Liver (tissue), 8 donors: ENCODE measurements at regions not wholly inside any gene's neighbourhood (a gene's known extent, or its start where the extent isn't known, plus 50 kb on each side); places are given as distances from the start of the nearest gene placed in this dataset.

Experiments
- DNase-seq: peaks from one replicate; pipeline ENCODE4 v3.0.0-alpha.2; 2017; ENCODE audit warnings: low spot score
- H3K27ac ChIP-seq, 2 donors: one replicate each; pipeline ENCODE4 v1.7.0; 2013; ENCODE audit warnings: inconsistent platforms in 2 of 2, low read length in 2 of 2, control low read depth in 1 of 2, low read depth in 1 of 2, mild to moderate bottlenecking in 1 of 2
- H3K27me3 ChIP-seq, 4 donors: one replicate each; pipeline versions ENCODE4 v1.6.1 to v1.7.0; 2013; ENCODE audit warnings: low read length in 3 of 4, inconsistent platforms in 1 of 4, mild to moderate bottlenecking in 1 of 4, moderate library complexity in 1 of 4; ENCODE audit not compliant: control insufficient read depth in 4 of 4, insufficient read depth in 4 of 4
- H3K36me3 ChIP-seq, 4 donors: one replicate each; pipeline versions ENCODE4 v1.6.1 to v1.7.0; 2013; ENCODE audit warnings: low read length in 3 of 4, mild to moderate bottlenecking in 3 of 4, low read depth in 1 of 4, moderate library complexity in 1 of 4; ENCODE audit not compliant: control insufficient read depth in 4 of 4, insufficient read depth in 3 of 4
- H3K4me1 ChIP-seq, 4 donors: one replicate each; pipeline versions ENCODE4 v1.6.1 to v1.7.0; 2013; ENCODE audit warnings: low read length in 3 of 4, mild to moderate bottlenecking in 3 of 4, moderate library complexity in 1 of 4; ENCODE audit not compliant: control insufficient read depth in 4 of 4, insufficient read depth in 4 of 4
- H3K4me3 ChIP-seq, 3 donors: one replicate each; pipeline versions ENCODE4 v1.6.1 to v1.7.0; 2013; ENCODE audit warnings: low read length in 3 of 3, control low read depth in 1 of 3, low read depth in 1 of 3, mild to moderate bottlenecking in 1 of 3
- H3K9ac ChIP-seq, 2 donors: one replicate each; pipeline ENCODE4 v1.7.0; 2013; ENCODE audit warnings: low read length in 2 of 2, mild to moderate bottlenecking in 2 of 2, moderate library complexity in 2 of 2, control low read depth in 1 of 2, low read depth in 1 of 2
- H3K9me3 ChIP-seq, 4 donors: one replicate each; pipeline versions ENCODE4 v1.6.1 to v1.7.0; 2013; ENCODE audit warnings: low read length in 3 of 4; ENCODE audit not compliant: control insufficient read depth in 4 of 4
- ATF3 ChIP-seq: IDR thresholded peaks from 2 replicates; pipeline ENCODE4 v1.6.1; 2016; ENCODE audit warnings: antibody characterized with exemption
- EGR1 ChIP-seq, 2 donors: IDR thresholded peaks; 2 replicates each; pipeline ENCODE4 v1.6.1; 2016 to 2018; ENCODE audit warnings: antibody characterized with exemption in 2 of 2, low read depth in 2 of 2
- FOXA1 ChIP-seq: IDR thresholded peaks from 2 replicates; pipeline ENCODE4 v1.6.1; 2016; ENCODE audit warnings: antibody characterized with exemption
- FOXA2 ChIP-seq: IDR thresholded peaks from 2 replicates; pipeline ENCODE4 v1.6.1; 2016; ENCODE audit warnings: antibody characterized with exemption
- GABPA ChIP-seq, 2 donors: IDR thresholded peaks in 1 of 2; conservative IDR thresholded peaks in 1 of 2; 2 replicates each; pipeline ENCODE4 v1.6.1; 2016; ENCODE audit warnings: antibody characterized with exemption in 2 of 2, mild to moderate bottlenecking in 1 of 2, moderate library complexity in 1 of 2
- HNF4A ChIP-seq, 2 donors: conservative IDR thresholded peaks; 2 replicates each; pipeline ENCODE4 v1.6.1; 2016; ENCODE audit warnings: antibody characterized with exemption in 2 of 2, mild to moderate bottlenecking in 2 of 2
- HNF4G ChIP-seq: IDR thresholded peaks from 2 replicates; pipeline ENCODE4 v1.6.1; 2016; ENCODE audit warnings: antibody characterized with exemption
- JUND ChIP-seq, 2 donors: IDR thresholded peaks; 2 replicates each; pipeline ENCODE4 v1.6.1; 2016; ENCODE audit warnings: antibody characterized with exemption in 2 of 2
- NR2F2 ChIP-seq: IDR thresholded peaks from 2 replicates; pipeline ENCODE4 v1.6.1; 2016; ENCODE audit warnings: antibody characterized with exemption
- RAD21 ChIP-seq, 2 donors: IDR thresholded peaks; 2 replicates each; pipeline ENCODE4 v1.6.1; 2016; ENCODE audit warnings: antibody characterized with exemption in 2 of 2, mild to moderate bottlenecking in 2 of 2
- RXRA ChIP-seq, 2 donors: IDR thresholded peaks; 2 replicates each; pipeline ENCODE4 v1.6.1; 2017 to 2018; ENCODE audit warnings: antibody characterized with exemption in 2 of 2, mild to moderate bottlenecking in 1 of 2
- SP1 ChIP-seq: IDR thresholded peaks from 2 replicates; pipeline ENCODE4 v1.6.1; 2018; ENCODE audit warnings: antibody characterized with exemption, mild to moderate bottlenecking
- TAF1 ChIP-seq: conservative IDR thresholded peaks from 2 replicates; pipeline ENCODE4 v1.6.1; 2016; ENCODE audit warnings: antibody characterized with exemption, mild to moderate bottlenecking
- YY1 ChIP-seq: IDR thresholded peaks from 2 replicates; pipeline ENCODE4 v1.6.1; 2016; ENCODE audit warnings: antibody characterized with exemption, mild to moderate bottlenecking
- WGBS: extraction: QIAGEN DNeasy Blood & Tissue Kit; methylation state at CpG from one replicate; pipeline ENCODE4 v1.1.7; 2013; 5-methylcytosine and 5-hydroxymethylcytosine counted together
- TF ChIP-seq, protein P1 (sequence below): fragments of 150-350 bp; IDR thresholded peaks from 2 replicates; pipeline ENCODE4 v1.5.1; 2017; ENCODE audit warnings: improper control_type of control experiment, low read depth, low read length; ENCODE audit not compliant: missing input control
- TF ChIP-seq, protein P2 (sequence below): IDR thresholded peaks from 2 replicates; pipeline ENCODE4 v1.6.1; 2016; ENCODE audit warnings: antibody characterized with exemption, mild to moderate bottlenecking
- TF ChIP-seq, protein P3 (sequence below): IDR thresholded peaks from 2 replicates; pipeline ENCODE4 v1.6.1; 2016; ENCODE audit warnings: antibody characterized with exemption
- TF ChIP-seq, protein P4 (sequence below): IDR thresholded peaks from 2 replicates; pipeline ENCODE4 v1.6.1; 2016; ENCODE audit warnings: antibody characterized with exemption
- donor health status: healthy.
- donor health status: healthy.
- donor health status: healthy.
- donor health status: healthy.
- donor health status: healthy.

- no peaks in the 10 kb centered on the region for H3K27me3 ChIP-seq
- H3K27ac ChIP-seq, result no peak overlapping the region
- H3K9me3 ChIP-seq, result no peaks in the 10 kb centered on the region
- H3K36me3 ChIP-seq, result no peaks in the 10 kb centered on the region
- H3K4me1 ChIP-seq, result no peaks in the 10 kb centered on the region
- WGBS, result 84% methylated on average over 3 of the region's 3 CpGs
- no peak for TF ChIP-seq HNF4G
- no peak for TF ChIP-seq RAD21 (IDR thresholded peaks at IDR 0.05)
- TF ChIP-seq ATF3, result no peak
- TF ChIP-seq, protein P1, sequence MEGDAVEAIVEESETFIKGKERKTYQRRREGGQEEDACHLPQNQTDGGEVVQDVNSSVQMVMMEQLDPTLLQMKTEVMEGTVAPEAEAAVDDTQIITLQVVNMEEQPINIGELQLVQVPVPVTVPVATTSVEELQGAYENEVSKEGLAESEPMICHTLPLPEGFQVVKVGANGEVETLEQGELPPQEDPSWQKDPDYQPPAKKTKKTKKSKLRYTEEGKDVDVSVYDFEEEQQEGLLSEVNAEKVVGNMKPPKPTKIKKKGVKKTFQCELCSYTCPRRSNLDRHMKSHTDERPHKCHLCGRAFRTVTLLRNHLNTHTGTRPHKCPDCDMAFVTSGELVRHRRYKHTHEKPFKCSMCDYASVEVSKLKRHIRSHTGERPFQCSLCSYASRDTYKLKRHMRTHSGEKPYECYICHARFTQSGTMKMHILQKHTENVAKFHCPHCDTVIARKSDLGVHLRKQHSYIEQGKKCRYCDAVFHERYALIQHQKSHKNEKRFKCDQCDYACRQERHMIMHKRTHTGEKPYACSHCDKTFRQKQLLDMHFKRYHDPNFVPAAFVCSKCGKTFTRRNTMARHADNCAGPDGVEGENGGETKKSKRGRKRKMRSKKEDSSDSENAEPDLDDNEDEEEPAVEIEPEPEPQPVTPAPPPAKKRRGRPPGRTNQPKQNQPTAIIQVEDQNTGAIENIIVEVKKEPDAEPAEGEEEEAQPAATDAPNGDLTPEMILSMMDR, result no peak
- no peak for TF ChIP-seq YY1
- no peak for TF ChIP-seq HNF4A (conservative IDR thresholded peaks at IDR 0.05)
- TF ChIP-seq, protein P2, sequence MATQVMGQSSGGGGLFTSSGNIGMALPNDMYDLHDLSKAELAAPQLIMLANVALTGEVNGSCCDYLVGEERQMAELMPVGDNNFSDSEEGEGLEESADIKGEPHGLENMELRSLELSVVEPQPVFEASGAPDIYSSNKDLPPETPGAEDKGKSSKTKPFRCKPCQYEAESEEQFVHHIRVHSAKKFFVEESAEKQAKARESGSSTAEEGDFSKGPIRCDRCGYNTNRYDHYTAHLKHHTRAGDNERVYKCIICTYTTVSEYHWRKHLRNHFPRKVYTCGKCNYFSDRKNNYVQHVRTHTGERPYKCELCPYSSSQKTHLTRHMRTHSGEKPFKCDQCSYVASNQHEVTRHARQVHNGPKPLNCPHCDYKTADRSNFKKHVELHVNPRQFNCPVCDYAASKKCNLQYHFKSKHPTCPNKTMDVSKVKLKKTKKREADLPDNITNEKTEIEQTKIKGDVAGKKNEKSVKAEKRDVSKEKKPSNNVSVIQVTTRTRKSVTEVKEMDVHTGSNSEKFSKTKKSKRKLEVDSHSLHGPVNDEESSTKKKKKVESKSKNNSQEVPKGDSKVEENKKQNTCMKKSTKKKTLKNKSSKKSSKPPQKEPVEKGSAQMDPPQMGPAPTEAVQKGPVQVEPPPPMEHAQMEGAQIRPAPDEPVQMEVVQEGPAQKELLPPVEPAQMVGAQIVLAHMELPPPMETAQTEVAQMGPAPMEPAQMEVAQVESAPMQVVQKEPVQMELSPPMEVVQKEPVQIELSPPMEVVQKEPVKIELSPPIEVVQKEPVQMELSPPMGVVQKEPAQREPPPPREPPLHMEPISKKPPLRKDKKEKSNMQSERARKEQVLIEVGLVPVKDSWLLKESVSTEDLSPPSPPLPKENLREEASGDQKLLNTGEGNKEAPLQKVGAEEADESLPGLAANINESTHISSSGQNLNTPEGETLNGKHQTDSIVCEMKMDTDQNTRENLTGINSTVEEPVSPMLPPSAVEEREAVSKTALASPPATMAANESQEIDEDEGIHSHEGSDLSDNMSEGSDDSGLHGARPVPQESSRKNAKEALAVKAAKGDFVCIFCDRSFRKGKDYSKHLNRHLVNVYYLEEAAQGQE, result no peak
- no peak for TF ChIP-seq GABPA (IDR thresholded peaks at IDR 0.05 in 1 of 2, conservative IDR thresholded peaks at IDR 0.05 in 1 of 2)
- TF ChIP-seq, protein P3, sequence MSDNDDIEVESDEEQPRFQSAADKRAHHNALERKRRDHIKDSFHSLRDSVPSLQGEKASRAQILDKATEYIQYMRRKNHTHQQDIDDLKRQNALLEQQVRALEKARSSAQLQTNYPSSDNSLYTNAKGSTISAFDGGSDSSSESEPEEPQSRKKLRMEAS, result no peak
- TF ChIP-seq NR2F2, result no peak
- TF ChIP-seq JUND (IDR thresholded peaks at IDR 0.05), result no peak
- no peak for TF ChIP-seq FOXA1
- no peak for TF ChIP-seq EGR1 (IDR thresholded peaks at IDR 0.05; ENCODE audit: low read depth in 2 of 2)
- no peak for TF ChIP-seq SP1
- TF ChIP-seq RXRA (IDR thresholded peaks at IDR 0.05), result no peak
- TF ChIP-seq TAF1, result no peak
- no peak for TF ChIP-seq FOXA2
- TF ChIP-seq, protein P4, sequence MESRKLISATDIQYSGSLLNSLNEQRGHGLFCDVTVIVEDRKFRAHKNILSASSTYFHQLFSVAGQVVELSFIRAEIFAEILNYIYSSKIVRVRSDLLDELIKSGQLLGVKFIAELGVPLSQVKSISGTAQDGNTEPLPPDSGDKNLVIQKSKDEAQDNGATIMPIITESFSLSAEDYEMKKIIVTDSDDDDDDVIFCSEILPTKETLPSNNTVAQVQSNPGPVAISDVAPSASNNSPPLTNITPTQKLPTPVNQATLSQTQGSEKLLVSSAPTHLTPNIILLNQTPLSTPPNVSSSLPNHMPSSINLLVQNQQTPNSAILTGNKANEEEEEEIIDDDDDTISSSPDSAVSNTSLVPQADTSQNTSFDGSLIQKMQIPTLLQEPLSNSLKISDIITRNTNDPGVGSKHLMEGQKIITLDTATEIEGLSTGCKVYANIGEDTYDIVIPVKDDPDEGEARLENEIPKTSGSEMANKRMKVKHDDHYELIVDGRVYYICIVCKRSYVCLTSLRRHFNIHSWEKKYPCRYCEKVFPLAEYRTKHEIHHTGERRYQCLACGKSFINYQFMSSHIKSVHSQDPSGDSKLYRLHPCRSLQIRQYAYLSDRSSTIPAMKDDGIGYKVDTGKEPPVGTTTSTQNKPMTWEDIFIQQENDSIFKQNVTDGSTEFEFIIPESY, result no peak
- no peak for DNase-seq
- no peak overlapping the region for H3K9ac ChIP-seq
- H3K4me3 ChIP-seq, result no peak overlapping the region
Measured at GRCh38 chr5:29001666-29002065, 1963.3 kb upstream of the CDH9 start.

DNA sequence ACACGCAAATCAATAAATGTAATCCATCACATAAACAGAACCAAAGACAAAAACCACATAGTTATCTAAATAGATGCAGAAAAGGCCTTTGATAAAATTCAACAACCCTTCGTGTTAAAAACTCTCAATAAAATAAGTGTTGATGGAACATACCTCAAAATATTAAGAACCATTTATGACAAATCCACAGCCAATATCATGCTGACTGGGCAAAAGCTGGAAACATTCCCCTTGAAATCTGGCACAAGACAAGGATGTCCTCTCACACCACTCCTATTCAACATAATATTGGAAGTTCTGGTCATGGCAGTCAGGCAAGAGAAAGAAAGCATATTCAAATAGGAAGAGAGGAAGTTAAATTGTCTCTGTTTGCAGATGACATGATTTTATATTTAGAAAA, 1946.3 kb upstream of the CDH9 start:
- no peaks in the 10 kb centered on the region for H3K27me3 ChIP-seq
- 70% methylated on average over 2 of the region's 2 CpGs for WGBS
- no peak overlapping the region for H3K4me3 ChIP-seq
- no peak overlapping the region for H3K9ac ChIP-seq
- DNase-seq, result no peak
- H3K9me3 ChIP-seq, result peaks cover 0 to 10% (median 4%) of the 10 kb centered on the region in 4 donors
- no peak overlapping the region for H3K27ac ChIP-seq
- H3K4me1 ChIP-seq, result no peaks in the 10 kb centered on the region
- H3K36me3 ChIP-seq, result no peaks in the 10 kb centered on the region
- TF ChIP-seq HNF4G (no peak), YY1 (no peak), NR2F2 (no peak), RXRA (IDR thresholded peaks at IDR 0.05) (no peak), RAD21 (IDR thresholded peaks at IDR 0.05) (no peak), ATF3 (no peak), EGR1 (IDR thresholded peaks at IDR 0.05; ENCODE audit: low read depth in 2 of 2) (no peak), GABPA (IDR thresholded peaks at IDR 0.05 in 1 of 2, conservative IDR thresholded peaks at IDR 0.05 in 1 of 2) (no peak), FOXA2 (no peak), TAF1 (no peak), SP1 (no peak), FOXA1 (no peak), JUND (IDR thresholded peaks at IDR 0.05) (no peak)
- TF ChIP-seq, protein P1, result no peak
- TF ChIP-seq, protein P3, result no peak
- TF ChIP-seq, protein P4, result no peak
